T1000 (cell line): ENCODE measurements at regions not wholly inside any gene's neighbourhood (a gene's known extent, or its start where the extent isn't known, plus 50 kb on each side); places are given as distances from the start of the nearest gene placed in this dataset.

Experiments used
- DNase-seq: peaks from one replicate; lab custom pipeline; 2025; ENCODE audit warnings: mixed read lengths; lab: John Stamatoyannopoulos, UW

- no peak for DNase-seq
Measured at GRCh38 chr14:98369344-98369743, 902.7 kb downstream of the BCL11B start.

GRCh38 chr14:98370352-98370751 is 901.6 kb downstream of the BCL11B start:
- no peak for DNase-seq

DNA sequence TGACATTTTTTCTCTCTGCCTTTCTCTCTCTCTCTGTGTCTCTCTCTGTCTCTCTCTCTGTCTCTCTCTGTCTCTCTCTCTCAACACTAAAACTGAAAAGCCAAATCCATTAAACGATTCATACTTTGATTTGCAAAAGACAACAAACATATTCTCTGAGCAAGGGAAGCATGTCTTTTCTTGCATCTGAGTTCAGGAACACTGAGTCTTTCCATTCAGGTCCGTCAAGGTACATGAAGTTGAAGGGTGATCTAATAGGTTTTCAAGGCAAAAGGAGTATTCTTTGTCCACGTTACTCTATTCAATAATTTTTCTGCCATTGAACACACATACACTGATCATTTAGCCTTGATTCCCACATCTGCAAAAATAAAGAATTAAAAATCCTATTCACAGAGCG is 900.9 kb downstream of the BCL11B start:
- DNase-seq = no peak

GRCh38 chr14:98374136-98374535 is 897.9 kb downstream of the BCL11B start:
- DNase-seq = no peak

DNA sequence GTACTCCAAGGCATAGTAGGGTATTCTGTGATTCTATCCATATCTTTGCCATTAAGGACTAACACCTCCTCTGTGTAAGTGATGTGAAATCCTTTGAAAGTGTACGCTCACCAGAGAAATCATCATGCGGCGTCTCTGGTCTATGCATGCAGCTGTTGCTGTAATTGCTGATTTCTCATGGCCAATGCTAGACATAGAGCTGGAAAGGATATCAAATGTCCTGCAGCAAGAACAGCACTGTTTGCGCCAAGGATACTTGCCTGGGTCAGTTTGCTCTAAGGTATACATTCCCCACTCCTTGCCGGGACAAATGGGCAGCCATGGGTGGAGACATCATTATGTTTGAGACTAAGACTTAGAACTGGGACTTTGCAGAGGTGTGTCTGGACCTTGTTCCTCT is 896.4 kb downstream of the BCL11B start:
- no peak for DNase-seq

- DNase-seq = no peak
Measured at GRCh38 chr14:98379830-98380229, 892.2 kb downstream of the BCL11B start.

- DNase-seq = no peak
Measured at GRCh38 chr14:98382662-98383061, 889.3 kb downstream of the BCL11B start.

DNA sequence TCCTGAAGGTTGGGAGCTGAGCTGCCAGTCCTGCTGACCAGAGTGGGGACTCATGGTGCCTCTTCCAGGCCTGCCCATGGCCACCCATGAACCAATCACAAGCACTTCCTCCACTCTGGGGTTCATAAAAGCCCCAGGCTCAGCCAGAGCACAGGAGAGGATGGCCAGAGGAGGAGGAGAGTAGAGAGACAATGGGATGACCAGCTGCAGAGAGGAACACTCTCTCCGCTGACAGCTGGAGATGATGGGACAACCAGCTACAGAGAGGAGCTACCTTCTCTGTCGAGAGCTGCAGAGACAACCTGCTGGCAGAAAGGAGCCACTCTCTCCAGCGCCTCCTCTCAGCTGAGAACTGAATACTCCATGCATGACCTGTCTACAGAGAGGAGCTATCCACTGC is 886.1 kb downstream of the BCL11B start:
- no peak for DNase-seq

DNA sequence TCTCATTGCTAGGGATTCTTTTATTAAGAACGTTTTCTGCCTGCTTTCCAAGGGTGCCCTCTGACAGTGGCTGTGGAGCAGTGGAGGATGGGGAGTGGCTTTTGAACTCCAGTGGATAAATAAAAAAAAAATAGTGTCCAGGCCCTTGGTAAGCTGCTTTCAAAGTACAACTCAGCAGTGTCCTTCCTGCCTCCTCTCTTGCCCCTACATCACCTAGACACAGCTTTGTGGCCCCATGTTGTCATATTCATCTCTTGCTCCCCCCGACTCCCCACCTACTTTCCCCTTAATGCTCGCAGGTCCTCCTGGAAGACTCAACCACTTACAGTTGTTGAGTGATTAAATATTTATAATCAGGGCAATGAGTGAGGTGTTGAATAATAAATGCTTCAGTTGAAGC is 880.9 kb downstream of the BCL11B start:
- no peak for DNase-seq

DNA sequence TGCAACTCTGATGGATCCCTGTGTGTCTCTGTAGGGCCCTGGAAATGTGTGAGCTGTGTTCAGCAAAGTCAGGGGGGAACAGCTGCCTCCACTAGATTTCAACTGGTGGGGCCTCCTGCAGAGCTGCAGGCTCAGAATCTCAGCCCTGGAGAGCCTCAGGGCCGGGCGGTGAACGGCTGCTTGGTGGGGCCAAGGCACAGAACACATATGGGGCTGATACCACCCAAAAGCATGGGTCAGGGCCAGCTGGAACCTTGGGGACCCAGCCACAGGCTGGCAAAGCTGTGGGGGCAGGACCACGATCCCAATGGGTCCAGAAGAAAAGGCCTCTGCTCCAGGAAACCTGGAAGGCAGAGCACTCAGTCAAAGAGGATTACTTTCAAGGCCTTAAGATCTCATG is 878.5 kb downstream of the BCL11B start:
- no peak for DNase-seq

DNA sequence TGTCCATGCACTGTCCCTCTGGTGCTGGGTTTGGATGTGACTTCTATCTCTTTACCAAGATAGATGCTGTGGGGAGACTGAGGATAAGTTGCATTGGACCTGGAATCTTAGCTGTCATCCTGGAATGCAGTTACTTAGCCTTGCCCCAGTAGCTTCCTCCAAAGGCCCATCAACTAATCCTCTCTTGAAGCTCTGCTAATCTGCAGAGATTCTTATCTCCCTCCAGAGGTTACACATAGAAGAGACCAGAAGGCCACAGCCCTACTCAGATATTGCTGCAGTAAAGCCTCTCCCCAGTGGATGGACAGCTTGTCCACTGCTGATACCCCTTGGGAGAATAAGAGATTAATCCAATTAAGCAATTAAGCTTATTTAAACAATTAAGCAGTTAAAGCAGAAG is 867.2 kb downstream of the BCL11B start:
- DNase-seq = no peak

DNA sequence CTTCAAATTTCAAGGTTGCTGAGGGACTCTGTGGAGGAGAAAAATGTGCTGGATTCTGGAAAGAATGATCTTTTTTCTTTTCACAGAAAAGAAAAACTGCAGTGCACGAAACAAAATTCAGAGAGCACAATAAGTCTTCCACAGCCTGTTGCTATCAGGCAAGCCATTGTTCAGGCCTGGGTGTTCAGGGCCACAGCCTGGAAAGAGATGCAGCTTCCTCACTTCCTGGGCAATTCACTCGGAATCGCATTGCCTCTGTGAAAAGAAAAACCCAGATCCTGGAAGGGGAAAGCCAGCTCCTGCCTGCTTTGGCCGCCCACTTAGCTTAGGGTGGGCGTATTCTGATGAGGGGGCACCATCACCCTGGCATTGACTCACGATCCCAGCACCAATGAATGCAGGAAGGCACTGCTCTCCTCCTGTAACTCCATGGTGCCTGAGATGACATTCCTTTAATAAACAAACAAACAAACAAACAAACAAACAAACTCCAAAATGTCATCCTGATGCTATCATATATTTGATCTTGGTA is 863.9 kb downstream of the BCL11B start:
- DNase-seq = no peak

DNA sequence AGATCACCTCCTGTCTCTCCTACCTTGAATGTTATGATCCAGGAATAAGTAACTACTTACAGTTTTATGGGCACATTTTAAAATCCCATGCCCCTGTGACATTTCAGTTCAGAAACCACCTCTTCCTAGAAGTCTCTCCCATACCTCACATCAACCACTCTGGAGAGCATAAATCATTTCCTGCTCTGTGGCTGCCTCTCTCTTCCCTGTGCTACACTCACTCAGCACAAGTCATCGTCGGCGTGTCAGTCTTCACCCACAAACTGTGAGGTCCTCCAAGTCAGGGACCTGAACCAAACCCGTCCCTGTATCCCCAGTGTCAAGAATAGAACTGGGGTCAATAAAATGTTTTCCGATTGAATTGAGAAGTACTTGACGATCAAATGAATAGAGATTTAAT is 863.3 kb downstream of the BCL11B start:
- DNase-seq = no peak

DNA sequence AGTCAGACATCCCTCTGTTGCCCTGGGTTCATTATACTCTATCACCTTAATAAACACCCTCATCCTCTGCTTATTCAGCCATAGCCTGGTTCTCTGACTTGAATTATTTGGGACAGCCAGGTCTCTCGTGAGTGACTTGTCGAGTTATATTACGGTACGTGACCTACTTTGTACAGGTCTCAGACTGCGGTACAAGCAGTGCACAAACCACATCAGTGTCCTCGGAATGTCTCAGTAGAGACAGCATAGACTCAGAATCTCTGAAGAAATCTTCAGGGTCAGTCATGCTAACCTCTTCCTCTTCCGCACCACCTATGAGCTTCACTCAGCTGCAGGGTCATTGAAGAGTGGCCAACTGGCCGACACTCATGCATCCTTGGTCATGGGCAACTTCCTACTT is 860.8 kb downstream of the BCL11B start:
- no peak for DNase-seq

DNA sequence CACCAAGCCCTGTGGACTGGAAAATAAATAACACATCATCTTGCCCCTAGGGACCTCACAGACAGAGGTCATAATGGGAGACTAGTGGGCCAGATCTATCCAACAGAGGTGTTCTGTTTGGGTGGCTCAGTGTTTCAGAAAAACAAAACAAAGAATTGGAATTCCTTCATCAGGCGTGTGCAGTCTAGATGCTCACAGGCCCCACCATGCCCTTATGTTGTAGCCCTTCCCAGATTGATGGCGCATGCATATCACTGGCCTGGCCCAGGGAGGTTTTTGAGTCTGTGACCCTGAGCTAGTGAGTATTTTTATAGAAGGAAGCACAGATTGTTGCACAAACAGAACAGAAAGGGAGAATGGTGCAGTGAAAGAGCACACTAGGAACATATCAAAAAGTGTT is 859.6 kb downstream of the BCL11B start:
- no peak for DNase-seq

GRCh38 chr14:98415766-98416165 is 856.2 kb downstream of the BCL11B start:
- DNase-seq = no peak

DNA sequence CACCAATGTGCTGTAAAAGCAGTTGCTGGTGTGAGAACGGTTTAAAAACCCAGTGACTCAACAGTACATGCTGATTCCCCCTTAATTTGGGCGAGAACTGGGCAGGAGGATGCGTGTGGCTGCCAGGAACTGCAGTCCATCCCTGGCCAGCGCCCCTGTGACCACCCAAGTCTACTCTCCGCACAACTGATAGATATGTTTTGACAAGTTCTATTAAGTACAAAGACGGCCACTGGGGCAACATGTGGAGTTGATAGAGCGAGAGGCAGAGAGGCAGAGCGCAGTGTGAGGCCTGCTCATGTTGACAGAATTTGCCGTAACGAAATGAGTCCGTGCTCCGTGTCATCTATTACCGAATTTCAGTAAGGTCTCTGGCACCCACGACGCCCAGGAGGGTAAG is 855.0 kb downstream of the BCL11B start:
- DNase-seq = no peak

- no peak for DNase-seq
Measured at GRCh38 chr14:98428483-98428994, 843.5 kb downstream of the BCL11B start.

- no peak for DNase-seq
Measured at GRCh38 chr14:98433436-98433835, 838.6 kb downstream of the BCL11B start.

GRCh38 chr14:98437113-98437512 is 834.9 kb downstream of the BCL11B start:
- no peak for DNase-seq

DNA sequence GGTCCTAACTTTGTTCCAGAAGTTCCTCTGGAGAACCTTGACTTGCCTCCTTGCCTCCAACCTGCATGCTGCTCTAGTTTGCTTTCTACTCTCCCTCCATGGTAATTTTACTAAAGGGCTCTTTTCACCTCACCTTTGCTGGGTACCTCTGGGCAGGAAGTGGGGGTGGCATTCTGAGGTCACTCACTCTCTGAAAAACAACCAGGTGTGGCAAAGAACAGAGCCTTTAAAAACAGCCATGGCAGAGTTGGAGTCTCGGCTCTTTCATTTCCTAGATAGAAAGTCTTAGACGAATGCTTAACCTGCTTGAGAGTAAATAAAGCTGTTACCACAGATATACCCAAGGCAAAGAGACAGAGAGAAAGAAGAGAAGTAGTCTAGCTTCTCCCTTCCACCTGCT is 827.9 kb downstream of the BCL11B start:
- no peak for DNase-seq

DNA sequence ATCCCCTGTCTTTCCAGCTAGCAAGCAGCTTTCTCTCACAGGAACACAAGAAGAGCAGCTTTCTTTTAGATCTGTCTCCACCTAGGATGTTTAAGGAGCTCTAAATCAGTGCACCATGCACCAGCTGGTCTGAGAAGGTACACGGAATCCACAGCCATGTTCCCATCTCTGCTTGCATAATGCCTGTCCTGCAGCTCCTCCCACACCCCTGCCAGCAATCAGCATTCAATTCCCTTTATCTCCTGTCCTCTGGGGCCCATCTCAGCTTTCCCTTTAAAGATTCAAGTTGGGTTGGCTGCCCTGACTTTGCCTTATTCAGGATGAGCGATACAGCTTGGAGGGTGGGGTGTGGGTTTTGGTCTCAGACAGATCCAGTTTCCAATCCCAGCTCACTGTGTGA is 826.3 kb downstream of the BCL11B start:
- no peak for DNase-seq

- no peak for DNase-seq
Measured at GRCh38 chr14:98446508-98446907, 825.5 kb downstream of the BCL11B start.

DNA sequence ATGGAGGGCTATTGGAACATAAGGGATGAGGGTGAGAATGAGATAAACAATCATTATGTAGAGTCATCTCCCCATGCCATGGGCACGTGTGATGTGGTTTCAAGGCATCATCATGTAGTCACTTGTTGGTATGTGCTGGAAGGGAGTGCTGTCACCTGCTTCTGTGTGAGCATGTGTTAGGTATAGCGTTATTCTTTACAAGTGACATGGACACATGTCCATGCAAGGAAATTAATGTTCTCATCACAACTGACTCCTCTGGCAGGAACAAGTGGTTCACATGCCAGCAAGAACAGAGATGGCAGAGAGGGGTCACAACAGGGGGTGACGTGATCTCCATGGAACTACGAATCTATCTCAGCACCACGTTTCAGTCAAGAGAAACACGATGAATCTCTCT is 815.8 kb downstream of the BCL11B start:
- DNase-seq = no peak

GRCh38 chr14:98458702-98459101 is 813.3 kb downstream of the BCL11B start:
- DNase-seq = no peak
